Activated CD8-positive, alpha-beta memory T cell treated with anti-CD3 and anti-CD28 coated beads, Interleukin-2, amount 50 U/mL, for 4 hours (primary cell): ENCODE measurements at regions not wholly inside any gene's neighbourhood (a gene's known extent, or its start where the extent isn't known, plus 50 kb on each side); places are given as distances from the start of the nearest gene placed in this dataset.
A peak's percentile ranks its signal among the peaks of the same experiment; 100 is the strongest.
"Not testable (repeated sequence)": the region's sequence is repeated elsewhere in the genome, so short reads cannot be mapped to it uniquely, and the experiment has no call there.

Experiments
- DNase-seq: peaks from one replicate; pipeline ENCODE4 v3.0.0-alpha.2; 2020

- not testable (repeated sequence) for DNase-seq
Measured at GRCh38 chr21:5105939-5106708, 5415.3 kb upstream of the TPTE start.

- not testable (repeated sequence) for DNase-seq
Measured at GRCh38 chr21:5106767-5107464, 5414.5 kb upstream of the TPTE start.

GRCh38 chr21:5107637-5108036 is 5413.7 kb upstream of the TPTE start:
- DNase-seq, result not testable (repeated sequence)

GRCh38 chr21:5108048-5108775 is 5413.2 kb upstream of the TPTE start:
- DNase-seq, result not testable (repeated sequence)

GRCh38 chr21:5111197-5111596 is 5410.2 kb upstream of the TPTE start:
- DNase-seq, result not testable (repeated sequence)

GRCh38 chr21:5113092-5113491 is 5408.3 kb upstream of the TPTE start:
- not testable (repeated sequence) for DNase-seq

- DNase-seq, result not testable (repeated sequence)
Measured at GRCh38 chr21:5114468-5114867, 5406.9 kb upstream of the TPTE start.

GRCh38 chr21:5114893-5115645 is 5406.3 kb upstream of the TPTE start:
- not testable (repeated sequence) for DNase-seq

GRCh38 chr21:5115646-5116343 is 5405.6 kb upstream of the TPTE start:
- DNase-seq, result not testable (repeated sequence)

- not testable (repeated sequence) for DNase-seq
Measured at GRCh38 chr21:5116344-5117123, 5404.8 kb upstream of the TPTE start.

- DNase-seq, result not testable (repeated sequence)
Measured at GRCh38 chr21:5117135-5117534, 5404.2 kb upstream of the TPTE start.

- DNase-seq, result not testable (repeated sequence)
Measured at GRCh38 chr21:5117666-5118295, 5403.6 kb upstream of the TPTE start.

- not testable (repeated sequence) for DNase-seq
Measured at GRCh38 chr21:5118296-5118679, 5403.1 kb upstream of the TPTE start.

- DNase-seq, result not testable (repeated sequence)
Measured at GRCh38 chr21:5119179-5119578, 5402.2 kb upstream of the TPTE start.

GRCh38 chr21:5121399-5121798 is 5400.0 kb upstream of the TPTE start:
- DNase-seq, result not testable (repeated sequence)

GRCh38 chr21:5121849-5122248 is 5399.5 kb upstream of the TPTE start:
- DNase-seq, result not testable (repeated sequence)

GRCh38 chr21:5123655-5124054 is 5397.7 kb upstream of the TPTE start:
- peak; percentile 75 for DNase-seq

- peak; percentile 97 for DNase-seq
Measured at GRCh38 chr21:5128261-5128660, 5393.1 kb upstream of the TPTE start.

- DNase-seq, result not testable (repeated sequence)
Measured at GRCh38 chr21:5133824-5134223, 5387.6 kb upstream of the TPTE start.

GRCh38 chr21:5136406-5136805 is 5385.0 kb upstream of the TPTE start:
- DNase-seq, result not testable (repeated sequence)

GRCh38 chr21:5137006-5137405 is 5384.4 kb upstream of the TPTE start:
- DNase-seq, result not testable (repeated sequence)
